GM12874 (cell line): ENCODE measurements at regions not wholly inside any gene's neighbourhood (a gene's known extent, or its start where the extent isn't known, plus 50 kb on each side); places are given as distances from the start of the nearest gene placed in this dataset.

Experiments
- CTCF ChIP-seq: IDR thresholded peaks from 2 replicates; pipeline ENCODE4 v1.5.1; 2011; ENCODE audit warnings: low read depth, mild to moderate bottlenecking, control low read depth, low read length, moderate library complexity; ENCODE audit not compliant: insufficient read depth

- TF ChIP-seq CTCF, result no peak
These were observed 193.2 kb upstream of the HNMT start for GRCh38 chr2:137771064-137771463.

- no peak for TF ChIP-seq CTCF
These were observed 191.8 kb upstream of the HNMT start for GRCh38 chr2:137772451-137772850.

GRCh38 chr2:137775529-137775928 is 188.7 kb upstream of the HNMT start:
- no peak for TF ChIP-seq CTCF

GRCh38 chr2:137776697-137777096 is 187.6 kb upstream of the HNMT start:
- no peak for TF ChIP-seq CTCF

- no peak for TF ChIP-seq CTCF
These were observed 166.6 kb upstream of the HNMT start for GRCh38 chr2:137797641-137798040.

- TF ChIP-seq CTCF, result no peak
These were observed 164.7 kb upstream of the HNMT start for GRCh38 chr2:137799600-137799999.

GRCh38 chr2:137800386-137800785 is 163.9 kb upstream of the HNMT start:
- no peak for TF ChIP-seq CTCF

GRCh38 chr2:137801228-137801627 is 163.0 kb upstream of the HNMT start:
- TF ChIP-seq CTCF, result no peak
